GM21717 (cell line): ENCODE measurements at regions not wholly inside any gene's neighbourhood (a gene's known extent, or its start where the extent isn't known, plus 50 kb on each side); places are given as distances from the start of the nearest gene placed in this dataset.

Experiments
- ATAC-seq: cut with Tn5 transposase; IDR thresholded peaks from one replicate; pipeline ENCODE4 v1.9.1; 2021; ENCODE audit warnings: mild to moderate bottlenecking, moderate library complexity; ENCODE audit not compliant: unreplicated experiment

GRCh38 chr6:47151232-47151898 is 109.2 kb upstream of the ADGRF1 start:
- no peak for ATAC-seq

GRCh38 chr6:47149554-47149953 is 107.4 kb upstream of the ADGRF1 start:
- ATAC-seq, result no peak

- ATAC-seq, result no peak
Observed at GRCh38 chr6:47149066-47149465, 106.9 kb upstream of the ADGRF1 start.

- ATAC-seq, result no peak
Observed at GRCh38 chr6:47147836-47148344, 105.8 kb upstream of the ADGRF1 start.

GRCh38 chr6:47147175-47147727 is 105.1 kb upstream of the ADGRF1 start:
- ATAC-seq, result no peak

GRCh38 chr6:47146431-47147174 is 104.5 kb upstream of the ADGRF1 start:
- no peak for ATAC-seq

GRCh38 chr6:47145212-47145611 is 103.1 kb upstream of the ADGRF1 start:
- ATAC-seq, result no peak

- ATAC-seq, result no peak
Observed at GRCh38 chr6:47144306-47144705, 102.2 kb upstream of the ADGRF1 start.

- no peak for ATAC-seq
Observed at GRCh38 chr6:47141963-47142362, 99.8 kb upstream of the ADGRF1 start.

GRCh38 chr6:47141171-47141570 is 99.0 kb upstream of the ADGRF1 start:
- no peak for ATAC-seq

- no peak for ATAC-seq
Observed at GRCh38 chr6:47138046-47138445, 95.9 kb upstream of the ADGRF1 start.

- no peak for ATAC-seq
Observed at GRCh38 chr6:47137073-47137472, 94.9 kb upstream of the ADGRF1 start.

GRCh38 chr6:47135772-47136171 is 93.6 kb upstream of the ADGRF1 start:
- no peak for ATAC-seq

- no peak for ATAC-seq
Observed at GRCh38 chr6:47134476-47135189, 92.5 kb upstream of the ADGRF1 start.

- ATAC-seq, result no peak
Observed at GRCh38 chr6:47133230-47134000, 91.3 kb upstream of the ADGRF1 start.

GRCh38 chr6:47132724-47133123 is 90.6 kb upstream of the ADGRF1 start:
- no peak for ATAC-seq

GRCh38 chr6:47131773-47132172 is 89.6 kb upstream of the ADGRF1 start:
- no peak for ATAC-seq

GRCh38 chr6:47130086-47130485 is 88.0 kb upstream of the ADGRF1 start:
- ATAC-seq, result no peak

GRCh38 chr6:47129129-47129528 is 87.0 kb upstream of the ADGRF1 start:
- no peak for ATAC-seq

- no peak for ATAC-seq
Observed at GRCh38 chr6:47126647-47127391, 84.7 kb upstream of the ADGRF1 start.
